AG10803 (cell line): ENCODE measurements at regions not wholly inside any gene's neighbourhood (a gene's known extent, or its start where the extent isn't known, plus 50 kb on each side); places are given as distances from the start of the nearest gene placed in this dataset.

ENCODE experiments used
- DNase-seq: peaks from one replicate; pipeline ENCODE4 v3.0.0; 2010; ENCODE audit warnings: low read depth
- H3K4me3 ChIP-seq: 2 replicates; pipeline ENCODE4 v1.5.1; 2011; ENCODE audit warnings: mild to moderate bottlenecking, low read length, control low read depth
- TF ChIP-seq, protein P1 (sequence below): conservative IDR thresholded peaks from 2 replicates; pipeline ENCODE4 v1.5.1; 2011; ENCODE audit warnings: mild to moderate bottlenecking, low read length, control low read depth, inconsistent platforms

DNA sequence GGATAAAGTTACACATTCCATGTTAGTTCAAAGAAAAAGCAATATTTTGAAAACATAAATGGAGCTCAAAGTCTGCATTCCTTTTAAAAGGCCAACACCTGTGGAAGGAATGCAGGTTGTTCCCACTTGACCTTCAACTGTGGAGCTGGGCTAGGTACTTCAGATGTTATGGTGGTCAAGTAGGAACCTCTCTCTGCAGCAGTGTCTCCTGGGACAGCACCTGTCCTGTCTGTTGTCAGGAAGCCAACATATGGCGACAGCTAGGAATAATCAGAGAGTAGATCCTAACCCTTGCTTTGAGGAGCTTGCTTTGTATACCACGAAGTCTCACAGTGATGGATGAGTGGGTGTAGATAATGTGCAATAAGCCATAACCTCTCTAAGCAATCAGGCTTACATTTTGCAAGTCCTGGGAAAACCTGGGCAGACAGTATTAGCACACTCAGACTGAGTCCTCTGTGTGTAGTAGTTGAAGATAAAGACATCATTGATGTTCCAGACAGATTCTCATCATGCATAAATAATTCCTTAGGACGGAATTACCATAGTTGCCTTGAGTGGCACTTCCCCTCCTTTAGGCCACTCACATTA is 347.5 kb downstream of the PRL start:
- DNase-seq, result no peak
- TF ChIP-seq, protein P1, sequence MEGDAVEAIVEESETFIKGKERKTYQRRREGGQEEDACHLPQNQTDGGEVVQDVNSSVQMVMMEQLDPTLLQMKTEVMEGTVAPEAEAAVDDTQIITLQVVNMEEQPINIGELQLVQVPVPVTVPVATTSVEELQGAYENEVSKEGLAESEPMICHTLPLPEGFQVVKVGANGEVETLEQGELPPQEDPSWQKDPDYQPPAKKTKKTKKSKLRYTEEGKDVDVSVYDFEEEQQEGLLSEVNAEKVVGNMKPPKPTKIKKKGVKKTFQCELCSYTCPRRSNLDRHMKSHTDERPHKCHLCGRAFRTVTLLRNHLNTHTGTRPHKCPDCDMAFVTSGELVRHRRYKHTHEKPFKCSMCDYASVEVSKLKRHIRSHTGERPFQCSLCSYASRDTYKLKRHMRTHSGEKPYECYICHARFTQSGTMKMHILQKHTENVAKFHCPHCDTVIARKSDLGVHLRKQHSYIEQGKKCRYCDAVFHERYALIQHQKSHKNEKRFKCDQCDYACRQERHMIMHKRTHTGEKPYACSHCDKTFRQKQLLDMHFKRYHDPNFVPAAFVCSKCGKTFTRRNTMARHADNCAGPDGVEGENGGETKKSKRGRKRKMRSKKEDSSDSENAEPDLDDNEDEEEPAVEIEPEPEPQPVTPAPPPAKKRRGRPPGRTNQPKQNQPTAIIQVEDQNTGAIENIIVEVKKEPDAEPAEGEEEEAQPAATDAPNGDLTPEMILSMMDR, result no peak
- H3K4me3 ChIP-seq, result no peak overlapping the region

DNA sequence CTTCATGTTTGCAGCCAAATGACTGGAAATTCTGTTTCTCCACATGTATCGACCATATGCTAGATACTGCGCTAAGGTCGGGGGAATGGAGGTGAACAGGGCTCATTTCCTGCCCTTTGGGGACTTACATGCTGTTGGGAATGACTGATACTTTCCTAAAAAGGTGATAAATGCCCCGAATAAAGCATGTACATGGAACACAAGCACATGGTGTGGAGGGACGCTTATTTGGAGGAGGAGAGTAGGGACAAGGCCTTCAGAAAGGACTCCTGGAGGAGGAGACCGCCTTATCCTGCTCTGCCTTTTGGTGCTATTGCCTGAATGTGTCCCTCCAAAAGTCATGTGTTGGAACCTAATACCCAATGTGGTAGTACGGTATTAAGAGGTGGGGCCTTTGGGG is 344.5 kb downstream of the PRL start:
- TF ChIP-seq, protein P1, result no peak
- no peak for DNase-seq
- H3K4me3 ChIP-seq, result no peak overlapping the region

DNA sequence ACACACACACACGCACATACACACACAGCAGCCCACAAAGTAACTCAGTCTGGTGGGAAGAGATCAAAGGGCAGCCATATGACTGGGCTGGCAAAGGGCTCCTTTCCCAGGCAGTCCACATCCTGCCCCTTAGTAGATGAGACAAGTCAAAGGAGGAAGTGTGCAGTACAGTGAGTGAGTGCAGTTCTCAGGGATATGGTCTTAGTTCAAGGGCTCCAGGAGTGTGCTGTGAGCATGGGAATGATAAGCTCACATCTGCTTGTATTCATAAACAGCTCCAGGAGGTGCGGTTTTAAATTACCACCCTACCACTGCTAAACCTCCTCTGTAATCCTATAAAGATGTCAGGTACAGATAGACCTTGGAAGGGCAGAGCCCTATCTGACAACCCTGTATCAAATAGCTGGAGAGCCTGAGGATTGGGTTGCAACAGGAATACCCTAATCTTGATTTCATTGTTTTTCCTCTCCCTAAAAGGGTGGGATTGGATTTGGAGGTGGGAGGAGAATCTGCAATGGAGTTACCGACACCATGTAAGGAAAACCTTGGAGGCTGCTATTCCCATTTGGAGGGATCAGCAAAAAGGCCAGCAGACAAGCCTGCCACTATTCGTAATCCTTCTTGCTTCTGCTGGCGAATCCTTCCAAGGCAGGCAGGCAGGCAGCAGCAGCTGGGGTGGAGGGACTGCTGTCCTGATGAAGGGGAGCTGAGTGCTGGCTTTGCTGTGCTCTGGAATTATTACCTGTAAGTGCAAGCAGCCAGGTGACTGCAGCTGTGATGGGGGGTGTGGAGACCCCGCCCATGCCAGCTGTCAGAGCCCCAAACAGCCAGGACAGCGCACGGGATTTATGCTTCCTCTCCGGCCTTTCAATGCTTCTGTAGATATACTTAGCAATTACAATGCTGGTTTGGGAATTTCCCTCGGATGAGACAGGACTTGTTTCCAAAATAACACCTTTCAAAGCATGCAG is 342.7 kb downstream of the PRL start:
- TF ChIP-seq, protein P1, result no peak
- H3K4me3 ChIP-seq, result no peak overlapping the region
- DNase-seq, result peak; percentile 65

DNA sequence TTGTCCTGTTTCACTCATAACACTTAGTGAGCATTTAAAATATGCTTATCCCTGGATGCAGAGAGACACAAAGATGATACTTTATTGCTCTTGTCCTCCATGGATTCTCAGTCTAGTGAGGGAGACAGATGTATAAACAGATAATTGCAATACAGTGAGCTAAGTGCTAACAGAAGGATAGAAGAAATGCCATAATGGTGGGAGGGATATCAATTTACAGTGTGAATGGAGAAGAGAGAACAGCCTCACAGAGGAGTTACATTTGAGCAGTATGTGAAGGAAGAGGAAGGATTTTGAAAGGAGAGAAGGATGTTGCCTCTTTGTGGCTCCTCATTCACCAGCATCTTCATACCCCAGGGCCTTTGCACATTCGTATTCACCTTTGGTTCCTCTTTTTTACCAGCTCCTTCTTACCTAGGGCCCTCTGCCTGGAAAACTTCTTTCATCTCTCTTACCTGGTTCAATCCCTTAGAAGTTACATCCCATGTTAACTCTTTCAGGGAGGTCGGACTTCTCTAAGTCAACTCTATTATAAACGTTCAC is 341.7 kb downstream of the PRL start:
- DNase-seq, result no peak
- H3K4me3 ChIP-seq, result no peak overlapping the region
- TF ChIP-seq, protein P1, result no peak

DNA sequence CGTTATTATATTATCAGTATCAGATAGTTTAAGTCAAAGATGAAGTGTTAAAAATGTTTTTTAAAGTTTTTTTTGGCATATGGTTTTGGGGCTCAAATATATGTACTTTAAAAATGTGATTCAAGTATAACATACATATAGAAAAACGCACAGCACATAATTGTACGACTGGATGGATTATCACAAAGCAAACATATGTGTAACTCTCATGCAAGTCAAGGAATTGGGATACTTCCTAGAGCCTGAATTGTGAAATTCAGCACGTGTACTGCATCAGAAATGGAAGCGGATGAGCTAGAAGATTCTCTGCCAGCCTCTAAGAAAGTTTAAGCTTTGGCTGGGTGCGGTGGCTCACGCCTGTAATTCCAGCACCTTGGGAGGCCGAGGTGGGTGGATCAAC is 340.9 kb downstream of the PRL start:
- H3K4me3 ChIP-seq, result no peak overlapping the region
- TF ChIP-seq, protein P1, result no peak
- no peak for DNase-seq

DNA sequence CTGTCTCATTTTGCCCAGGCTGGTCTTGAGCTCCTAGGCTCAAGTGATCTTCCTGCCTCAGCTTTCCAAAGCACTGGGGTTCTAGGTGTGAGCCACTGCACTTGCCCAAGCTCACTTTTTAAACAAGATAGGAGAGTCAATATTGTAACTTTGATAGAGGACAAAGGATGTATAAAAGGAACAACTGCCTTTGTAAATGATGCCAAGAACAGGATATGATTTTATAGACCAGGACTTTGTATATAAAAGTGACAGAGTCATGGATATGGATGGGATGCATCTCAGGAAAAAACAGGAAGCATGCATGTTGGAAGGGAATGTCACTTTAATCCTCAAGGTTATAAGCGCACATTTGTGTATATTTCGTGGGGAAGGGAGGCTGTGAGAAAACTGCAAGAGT is 338.4 kb downstream of the PRL start:
- H3K4me3 ChIP-seq, result no peak overlapping the region
- no peak for DNase-seq
- TF ChIP-seq, protein P1, result no peak
